GM18502 (cell line): ENCODE measurements at regions not wholly inside any gene's neighbourhood (a gene's known extent, or its start where the extent isn't known, plus 50 kb on each side); places are given as distances from the start of the nearest gene placed in this dataset.

ENCODE experiments used
- ATAC-seq: cut with Tn5 transposase; IDR thresholded peaks from one replicate; pipeline ENCODE4 v1.9.1; 2021; ENCODE audit warnings: mild to moderate bottlenecking; ENCODE audit not compliant: unreplicated experiment, poor library complexity

DNA sequence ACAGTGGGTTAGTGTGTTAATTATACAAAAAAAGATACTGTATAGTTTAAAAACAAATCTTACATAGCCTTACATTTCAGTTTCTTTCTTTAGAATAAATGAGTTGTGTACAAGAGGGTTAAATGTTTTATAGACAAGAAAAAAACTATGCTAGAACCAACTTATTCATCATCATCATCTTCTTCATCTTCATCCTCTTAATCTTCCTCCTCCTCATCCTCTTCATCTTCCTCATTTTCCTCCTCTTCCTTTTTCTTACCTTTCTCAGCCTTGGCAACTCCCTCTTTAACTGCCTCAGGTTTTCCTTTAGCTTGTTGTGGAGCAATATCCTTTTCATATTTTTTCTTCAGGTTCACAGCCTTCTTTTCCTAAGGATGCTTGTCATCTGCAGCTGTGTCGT is 53.7 kb downstream of the RPS12 start:
- no peak for ATAC-seq

DNA sequence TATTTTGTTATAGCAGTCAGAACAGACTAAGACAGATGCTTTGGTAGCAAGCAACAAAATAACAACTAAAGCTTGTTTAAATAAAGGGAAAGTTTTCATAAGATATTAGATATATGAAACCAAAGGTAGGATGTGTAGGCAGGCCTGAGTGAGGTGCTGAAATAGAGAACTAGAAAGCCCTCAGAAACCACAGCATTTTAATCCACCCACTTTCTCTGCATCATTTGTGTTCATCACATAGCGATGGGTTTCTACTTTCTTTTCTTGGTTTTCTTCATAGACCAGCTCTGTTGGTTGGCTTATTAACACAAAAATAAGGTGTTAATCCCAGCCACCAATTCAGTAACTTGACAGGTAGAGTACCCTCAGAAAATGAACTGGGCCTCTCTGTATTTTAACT is 58.6 kb downstream of the RPS12 start:
- peak; percentile 100 for ATAC-seq

DNA sequence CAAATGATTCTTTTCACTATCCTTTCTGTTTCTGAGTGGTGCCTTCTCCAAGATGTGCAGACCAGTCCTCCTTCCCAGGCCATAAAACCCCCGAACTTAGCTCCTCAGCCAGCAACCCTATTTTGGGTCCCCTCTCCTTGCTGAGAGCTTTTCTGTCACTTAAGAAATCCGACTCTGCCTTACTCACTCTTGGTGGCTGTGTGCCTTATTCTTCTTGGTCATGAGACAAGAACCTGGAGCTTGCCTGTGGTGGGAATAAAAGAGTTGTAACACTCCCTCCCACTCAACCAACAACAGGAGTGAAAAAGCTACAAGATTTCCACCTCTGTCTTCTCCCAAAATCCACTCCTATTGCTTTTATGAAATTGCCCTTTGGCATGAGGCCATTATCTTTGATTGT is 62.6 kb downstream of the RPS12 start:
- no peak for ATAC-seq

DNA sequence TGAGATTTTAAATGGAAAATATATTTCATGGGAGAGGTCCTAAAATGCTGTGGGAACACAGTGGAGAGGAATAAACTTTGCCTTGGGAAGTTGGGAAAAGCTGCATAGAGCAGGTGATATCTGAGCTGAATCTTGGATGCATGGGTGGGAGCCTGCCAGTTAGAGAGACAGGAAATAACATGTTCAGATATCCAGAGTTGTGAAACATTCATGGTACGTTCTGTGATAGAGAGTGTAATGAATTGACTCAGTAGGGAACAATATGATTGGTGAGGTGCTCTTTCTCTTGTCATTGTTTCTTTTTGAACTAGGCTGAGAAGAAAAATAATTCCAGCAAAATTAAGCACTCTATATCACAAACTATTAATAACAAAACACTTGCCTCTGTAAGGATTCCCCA is 72.8 kb downstream of the RPS12 start:
- no peak for ATAC-seq

DNA sequence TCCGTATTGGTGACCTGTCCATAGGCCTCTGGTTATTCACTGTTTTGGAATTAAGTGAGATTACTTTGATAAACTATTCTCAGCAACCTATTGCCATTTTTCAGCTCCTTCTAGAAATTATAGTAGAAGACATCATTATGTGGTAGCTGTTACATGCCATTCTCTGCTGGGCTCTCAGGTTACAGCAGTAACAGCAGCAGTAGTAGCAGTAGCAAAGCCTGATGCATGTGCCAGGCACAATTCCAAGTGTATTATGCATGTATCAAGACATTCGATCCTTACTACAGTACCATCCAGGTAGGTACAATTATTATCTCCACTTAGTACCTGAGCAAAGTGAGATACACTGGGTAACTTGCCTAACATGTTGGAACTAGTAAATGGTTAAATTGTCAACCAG is 74.3 kb downstream of the RPS12 start:
- no peak for ATAC-seq

DNA sequence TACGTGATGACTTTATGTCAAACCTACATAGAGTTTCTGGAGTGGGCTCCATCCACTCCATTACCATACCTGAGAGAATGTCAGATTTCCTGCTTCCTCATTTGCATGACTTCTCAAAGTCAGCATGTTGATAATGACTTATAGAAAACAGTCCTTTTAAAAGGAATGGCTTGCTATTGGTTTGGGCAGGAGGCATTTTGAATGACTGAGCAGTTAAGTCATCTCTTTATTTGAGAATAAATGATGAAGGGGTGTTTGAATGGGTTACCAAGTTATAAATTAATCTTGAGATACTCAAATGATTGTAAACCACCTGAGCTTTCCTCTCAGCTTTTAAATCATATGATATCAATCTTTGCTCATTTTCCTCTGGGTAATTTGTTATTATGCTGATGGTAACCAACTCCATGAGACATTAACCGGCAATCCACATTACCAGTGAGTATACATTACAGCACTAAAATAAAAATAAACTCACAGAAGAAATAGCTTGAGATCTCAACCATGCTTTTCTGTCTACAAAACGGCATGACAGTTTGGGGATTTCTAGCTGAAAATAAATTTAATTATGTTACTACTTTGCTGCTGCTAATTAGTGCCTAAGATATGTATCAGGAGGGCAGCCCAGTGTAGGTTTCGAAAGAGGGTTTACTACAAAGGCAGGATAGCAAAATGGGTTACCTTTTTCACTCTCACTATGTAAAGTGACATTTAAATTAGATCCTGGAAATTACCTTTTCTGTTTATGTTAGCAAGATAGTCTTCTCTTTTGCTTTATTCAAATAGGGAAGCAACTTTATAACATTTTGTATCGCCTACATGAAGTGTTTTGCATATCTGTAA is 78.8 kb downstream of the RPS12 start:
- ATAC-seq, result no peak

DNA sequence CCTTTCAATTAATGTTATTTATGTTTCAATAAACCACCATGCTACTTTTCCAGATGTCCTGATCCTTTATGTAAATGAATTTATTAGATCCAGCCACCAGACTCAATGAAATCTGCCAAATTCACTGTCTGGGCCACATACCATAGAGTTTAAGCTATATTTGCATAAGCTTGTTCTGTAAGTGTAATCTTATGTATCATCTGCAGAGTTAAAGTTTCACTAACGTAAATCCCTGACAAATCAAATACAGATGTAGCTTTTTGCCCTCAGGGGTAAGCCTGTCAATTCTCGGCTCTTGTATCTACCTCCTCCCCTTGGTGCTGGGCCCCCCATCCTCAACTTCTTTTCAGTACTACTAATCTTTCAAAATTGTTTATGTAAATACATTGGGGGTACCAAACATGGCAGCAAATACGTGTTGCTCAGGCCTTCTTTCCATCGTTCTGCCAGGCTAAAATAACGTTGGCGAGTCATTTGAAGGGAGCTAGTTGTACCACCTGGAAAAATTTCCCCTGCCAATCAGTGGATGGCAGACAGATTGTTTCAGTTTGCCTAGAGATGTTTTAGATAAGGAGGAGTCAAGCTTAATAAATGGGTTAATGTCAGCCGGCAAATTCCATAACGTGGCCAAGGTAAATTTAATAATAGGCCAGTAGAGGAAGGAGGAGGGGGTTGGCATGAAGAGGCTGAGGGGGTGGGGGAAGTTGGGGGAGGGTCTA is 79.6 kb downstream of the RPS12 start:
- ATAC-seq, result no peak

DNA sequence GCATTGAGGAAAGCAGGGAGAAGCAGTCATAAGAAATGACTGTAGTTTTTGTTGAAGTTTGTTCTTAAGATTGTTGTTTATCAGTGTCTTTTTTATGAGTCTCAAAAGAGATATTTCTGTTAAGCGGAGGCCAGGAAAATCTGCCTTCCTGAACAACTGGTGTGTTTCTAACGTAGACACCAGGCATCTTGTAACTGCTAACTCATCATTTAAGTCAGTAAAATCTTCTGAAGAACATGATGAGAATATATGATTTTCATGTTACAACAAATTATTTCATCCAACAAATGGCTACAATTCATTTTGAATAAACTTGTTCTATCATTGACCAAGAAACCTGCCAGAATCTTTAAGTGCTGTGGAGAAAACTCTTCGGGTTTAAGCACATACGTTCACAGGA is 84.0 kb downstream of the RPS12 start:
- no peak for ATAC-seq

DNA sequence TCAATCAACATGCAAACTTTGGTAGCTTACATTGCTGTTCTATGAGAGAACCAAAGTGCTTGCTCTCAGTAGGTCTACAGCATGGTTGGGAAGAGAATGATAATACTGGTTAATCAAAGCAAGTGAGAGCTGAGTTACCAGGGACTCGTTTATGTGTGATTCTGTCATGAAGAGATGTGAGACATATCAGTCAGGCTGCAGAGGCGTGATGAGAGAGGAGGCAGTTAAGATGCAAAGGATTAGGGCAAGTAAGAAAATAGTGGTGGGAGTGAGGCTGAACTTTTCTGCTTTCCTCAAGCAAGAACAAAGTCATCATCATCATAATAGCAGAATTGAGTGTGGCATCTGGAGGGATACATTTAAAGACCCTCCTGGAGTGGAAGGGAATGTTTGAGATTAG is 86.5 kb downstream of the RPS12 start:
- ATAC-seq, result no peak

DNA sequence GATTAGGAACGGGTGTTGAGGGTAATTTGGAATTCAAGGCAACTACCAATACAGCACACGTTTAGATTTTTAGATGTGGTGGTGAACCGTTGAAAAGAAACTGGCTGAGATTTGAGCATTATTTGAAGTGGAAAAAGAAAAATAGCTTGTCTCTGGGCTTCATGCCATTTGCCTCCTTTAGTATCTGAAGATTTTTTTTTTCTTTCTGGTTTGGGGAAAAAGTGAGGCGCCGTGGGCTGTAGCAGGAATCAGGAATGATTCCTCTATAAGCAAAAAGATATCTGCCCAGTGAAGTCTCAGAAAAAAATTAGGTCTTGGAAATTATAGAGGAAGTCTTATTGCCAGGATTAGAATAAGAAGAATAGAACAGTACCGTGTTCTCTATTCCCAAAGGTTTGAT is 88.5 kb downstream of the RPS12 start:
- no peak for ATAC-seq

GRCh38 chr6:132907231-132907630 is 92.9 kb downstream of the RPS12 start:
- ATAC-seq, result no peak

- ATAC-seq, result no peak
Measured at GRCh38 chr6:132907914-132908313, 93.5 kb downstream of the RPS12 start.

GRCh38 chr6:132909742-132910141 is 95.4 kb downstream of the RPS12 start:
- no peak for ATAC-seq

DNA sequence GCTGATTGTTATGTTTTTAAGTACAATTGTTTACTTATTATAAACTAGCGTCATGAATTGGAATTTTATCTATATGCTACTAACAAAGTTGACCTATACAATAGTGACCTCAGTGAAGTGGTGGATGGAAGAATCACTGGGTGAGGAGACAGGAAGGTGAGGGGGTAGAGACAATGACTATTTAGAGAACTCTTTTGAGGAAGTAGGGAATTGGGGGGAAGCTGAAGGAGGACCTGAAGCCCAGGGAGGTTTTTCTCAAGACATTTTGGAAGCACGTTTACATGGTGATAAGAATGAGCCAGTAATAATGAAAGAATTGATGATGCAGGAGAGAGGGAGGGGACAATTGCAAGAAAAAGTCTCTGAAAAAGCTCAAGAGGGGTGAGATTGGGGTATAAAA is 96.4 kb downstream of the RPS12 start:
- ATAC-seq, result no peak

GRCh38 chr6:132919045-132919860 is 104.9 kb downstream of the RPS12 start:
- no peak for ATAC-seq

DNA sequence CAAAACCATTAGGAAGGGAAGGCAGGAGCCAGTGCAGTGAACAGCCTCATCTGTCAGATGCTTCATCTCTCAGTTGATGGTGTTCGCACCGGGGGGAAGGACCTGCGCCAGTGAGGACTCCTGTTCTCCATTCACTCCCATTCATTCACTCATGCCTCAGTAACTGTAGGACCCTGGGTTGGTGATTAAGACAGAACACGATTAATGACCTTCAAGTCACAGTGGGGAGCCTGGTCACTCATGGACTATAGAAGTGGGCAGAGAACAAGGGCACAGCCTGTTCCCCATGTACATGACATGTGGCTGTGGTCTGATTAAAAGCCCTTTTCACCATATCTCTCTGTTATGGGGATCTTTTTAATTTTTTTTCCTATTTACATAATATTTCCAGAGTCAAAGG is 113.3 kb downstream of the RPS12 start:
- ATAC-seq, result no peak

DNA sequence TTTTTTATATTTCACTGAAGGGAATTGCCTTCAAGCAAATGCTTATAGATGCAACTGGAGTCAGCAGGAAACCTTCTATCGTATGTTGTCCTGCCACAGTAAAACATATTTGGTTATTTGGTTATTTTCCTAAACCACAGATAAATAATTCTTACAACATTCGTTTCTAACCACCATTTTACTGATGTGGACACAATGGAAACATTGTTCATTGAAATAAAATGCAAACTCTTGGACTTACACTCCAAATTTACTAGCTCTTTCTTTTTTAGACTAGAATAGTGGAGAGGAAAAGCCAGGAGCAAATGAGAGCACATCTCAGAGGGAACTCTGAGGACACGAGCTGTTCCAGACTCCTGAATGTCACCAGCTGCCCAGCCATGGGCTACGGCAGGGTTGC is 114.8 kb downstream of the RPS12 start:
- no peak for ATAC-seq

GRCh38 chr6:132931313-132931712 is 116.9 kb downstream of the RPS12 start:
- ATAC-seq, result no peak

GRCh38 chr6:132931936-132932514 is 117.7 kb downstream of the RPS12 start:
- ATAC-seq, result no peak

- no peak for ATAC-seq
Measured at GRCh38 chr6:132932588-132932987, 118.2 kb downstream of the RPS12 start.

- ATAC-seq, result no peak
Measured at GRCh38 chr6:132933090-132933489, 118.7 kb downstream of the RPS12 start.
